ENCODE measurements at regions not wholly inside any gene's neighbourhood (a gene's known extent, or its start where the extent isn't known, plus 50 kb on each side); places are given as distances from the start of the nearest gene placed in this dataset.

- H3K27me3 ChIP-seq: no peaks in the 10 kb centered on the region
- no peak overlapping the region for H3K27ac ChIP-seq
- no peaks in the 10 kb centered on the region for H3K4me1 ChIP-seq
- TF ChIP-seq CTCF (IDR thresholded peaks at IDR 0.05) (no peak), POLR2A (IDR thresholded peaks at IDR 0.05) (no peak)
- no peaks in the 10 kb centered on the region for H3K36me3 ChIP-seq (ENCODE audit: low read depth, missing control alignments)
- intact Hi-C loops (cut with DNase I; ENCODE audit: low total_unique reads): no loop called here
- no peak for DNase-seq
- H3K9me3 ChIP-seq: no peaks in the 10 kb centered on the region
- 82 to 94% methylated on average over 3 of the region's 3 CpGs for WGBS, 2 donors
- H3K4me3 ChIP-seq: no peak overlapping the region
Observed at GRCh38 chr15:60091911-60092310, 87.8 kb downstream of the FOXB1 start.

GRCh38 chr15:60093273-60094067 is 89.4 kb downstream of the FOXB1 start:
- no peaks in the 10 kb centered on the region for H3K4me1 ChIP-seq
- no peak for DNase-seq
- intact Hi-C loops (cut with DNase I; ENCODE audit: low total_unique reads): no loop called here
- no peaks in the 10 kb centered on the region for H3K36me3 ChIP-seq (ENCODE audit: low read depth, missing control alignments)
- WGBS, 2 donors: 25 to 40% methylated on average over 4 of the region's 4 CpGs
- no peak for TF ChIP-seq POLR2A (IDR thresholded peaks at IDR 0.05)
- no peak for TF ChIP-seq CTCF (IDR thresholded peaks at IDR 0.05)
- H3K9me3 ChIP-seq: no peaks in the 10 kb centered on the region
- H3K27ac ChIP-seq: no peak overlapping the region
- H3K27me3 ChIP-seq: no peaks in the 10 kb centered on the region
- H3K4me3 ChIP-seq: no peak overlapping the region

GRCh38 chr15:60095711-60096110 is 91.6 kb downstream of the FOXB1 start:
- TF ChIP-seq POLR2A (IDR thresholded peaks at IDR 0.05) (no peak), CTCF (IDR thresholded peaks at IDR 0.05) (no peak)
- H3K36me3 ChIP-seq (ENCODE audit: low read depth, missing control alignments): no peaks in the 10 kb centered on the region
- intact Hi-C loops (cut with DNase I; ENCODE audit: low total_unique reads): no loop called here
- no peak overlapping the region for H3K27ac ChIP-seq
- H3K9me3 ChIP-seq: no peaks in the 10 kb centered on the region
- 68 to 94% methylated on average over 2 of the region's 2 CpGs for WGBS, 2 donors
- H3K4me3 ChIP-seq: no peak overlapping the region
- DNase-seq: no peak
- H3K4me1 ChIP-seq: no peaks in the 10 kb centered on the region
- no peaks in the 10 kb centered on the region for H3K27me3 ChIP-seq

- intact Hi-C loops (cut with DNase I; ENCODE audit: low total_unique reads): no loop called here
- 87 to 88% methylated on average over 4 of the region's 4 CpGs for WGBS, 2 donors
Observed at GRCh38 chr15:60096157-60096556, 92.0 kb downstream of the FOXB1 start.

More at GRCh38 chr15:60096157-60096556, 92.0 kb downstream of the FOXB1 start:
- Histone ChIP-seq H3K4me1 (no peaks in the 10 kb centered on the region), H3K27ac (no peak overlapping the region), H3K4me3 (no peak overlapping the region), H3K27me3 (no peaks in the 10 kb centered on the region), H3K9me3 (no peaks in the 10 kb centered on the region), H3K36me3 (ENCODE audit: low read depth, missing control alignments) (no peaks in the 10 kb centered on the region)
- DNase-seq: no peak
- no peak for TF ChIP-seq POLR2A (IDR thresholded peaks at IDR 0.05)
- TF ChIP-seq CTCF (IDR thresholded peaks at IDR 0.05): no peak

Data from testis (tissue), 2 donors.